ENCODE measurements at regions not wholly inside any gene's neighbourhood (a gene's known extent, or its start where the extent isn't known, plus 50 kb on each side); places are given as distances from the start of the nearest gene placed in this dataset.

DNA sequence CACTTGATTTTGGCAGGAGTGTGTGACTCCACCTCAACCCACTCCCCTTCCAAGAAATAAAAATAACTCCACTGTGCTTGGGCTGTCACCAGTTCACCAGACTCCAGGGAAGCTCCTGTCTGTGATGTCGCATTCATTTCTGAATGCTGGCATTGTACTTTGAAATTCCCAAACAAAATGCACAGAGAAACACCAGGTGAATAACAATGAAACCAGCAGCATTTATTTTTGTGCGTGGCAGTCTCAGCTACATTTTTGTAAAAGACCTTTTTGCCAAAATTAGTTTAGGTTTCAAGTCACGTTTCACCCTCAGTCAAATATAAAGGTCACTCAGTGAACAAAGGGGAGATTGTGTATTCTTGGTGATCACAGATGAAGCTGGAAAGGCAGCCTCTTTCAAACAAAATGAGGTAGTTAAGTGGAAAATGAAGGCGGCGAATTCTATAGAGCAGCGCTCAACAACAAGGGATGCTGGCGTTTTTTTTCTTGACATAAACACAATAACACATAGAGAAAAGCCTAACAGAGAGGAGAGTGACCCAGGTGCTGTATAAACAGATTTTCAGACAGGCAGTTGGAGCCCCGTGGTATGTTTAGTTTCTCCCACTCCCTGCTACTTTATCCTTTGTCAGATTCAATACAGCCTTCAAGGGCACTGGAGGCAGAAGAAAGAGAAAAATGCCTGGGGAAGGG lies 210.3 kb upstream of the GCFC2 start (continued):
- TF ChIP-seq, protein P1, sequence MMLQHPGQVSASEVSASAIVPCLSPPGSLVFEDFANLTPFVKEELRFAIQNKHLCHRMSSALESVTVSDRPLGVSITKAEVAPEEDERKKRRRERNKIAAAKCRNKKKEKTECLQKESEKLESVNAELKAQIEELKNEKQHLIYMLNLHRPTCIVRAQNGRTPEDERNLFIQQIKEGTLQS (IDR thresholded peaks at IDR 0.05) = no peak
- TF ChIP-seq TCF7L2 (IDR thresholded peaks at IDR 0.05; ENCODE audit: borderline replicate concordance, extremely low read depth, insufficient read depth, insufficient read length) (no peak), FOSL1 (IDR thresholded peaks at IDR 0.05; ENCODE audit: low read depth) (no peak)

DNA sequence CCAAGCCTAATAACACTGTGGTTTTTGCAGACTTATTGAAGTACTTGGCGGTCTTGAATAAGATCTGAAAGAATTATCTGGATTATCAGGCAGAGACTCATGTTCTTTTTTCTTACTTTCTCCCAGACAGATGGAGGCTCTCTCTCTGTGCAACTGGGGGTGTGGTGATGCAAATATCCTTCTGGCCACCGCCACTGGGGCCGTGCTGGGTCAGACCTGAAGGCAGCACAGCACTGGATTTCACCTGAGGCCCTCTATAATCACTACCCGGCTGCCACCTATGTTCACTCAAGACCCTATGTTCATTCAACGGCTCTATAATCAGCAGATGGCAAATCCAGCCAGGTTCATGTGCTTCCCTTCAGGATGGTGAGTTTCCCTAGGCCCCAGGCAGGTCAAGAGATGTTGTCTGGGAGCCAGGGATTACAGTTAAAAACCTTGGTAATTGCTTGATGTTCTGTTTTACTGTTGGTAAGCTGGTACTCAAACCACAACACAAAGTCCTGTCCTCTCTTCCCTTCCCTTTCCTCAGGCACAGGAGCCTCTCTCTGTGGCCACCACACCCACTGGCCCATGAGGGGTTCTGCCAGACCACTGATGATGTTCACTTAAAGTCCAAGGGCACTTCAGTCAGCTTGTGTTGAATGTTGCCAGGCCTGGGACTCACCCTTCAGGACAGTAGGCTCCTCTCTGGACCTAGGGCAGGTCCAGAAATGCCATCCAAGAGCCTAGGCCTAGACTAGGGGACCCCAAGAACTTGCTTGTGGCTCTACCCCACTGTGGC lies 205.3 kb upstream of the GCFC2 start:
- ChIA-PET RAD21 (ENCODE audit: low non-redundant PET in 1 of 2, low total read pairs in 2 of 2, uncharacterized antibody in 2 of 2, unreplicated experiment in 2 of 2) (no interaction called here), POLR2A (no interaction called here), CTCF (no interaction called here)
- Histone ChIP-seq H3K79me2 (ENCODE audit: insufficient read depth, low read length) (no peaks in the 10 kb centered on the region), H3K9me2 (ENCODE audit: insufficient read depth) (no peaks in the 10 kb centered on the region), H3K4me3 (replicated peaks in 1 of 2; ENCODE audit: low read depth in 1 of 2, low read length in 2 of 2) (no peak overlapping the region), H3K36me3 (ENCODE audit: control insufficient read depth in 1 of 2, insufficient read depth in 2 of 2, low read length in 2 of 2) (no peaks in the 10 kb centered on the region), H2AFZ (ENCODE audit: low read depth, low read length, poor library complexity, severe bottlenecking) (no peak overlapping the region), H4K20me1 (ENCODE audit: insufficient read depth) (no peaks in the 10 kb centered on the region), H3K9ac (ENCODE audit: low read length) (no peak overlapping the region), H3K4me2 (ENCODE audit: low read length) (no peak overlapping the region), H3K9me3 (ENCODE audit: control insufficient read depth in 1 of 2, insufficient read depth in 1 of 2, low read depth in 1 of 2, low read length in 2 of 2) (peaks cover 0 to 4% of the 10 kb centered on the region in 2 experiments; a peak in 1 of 4 replicates), H3K27me3 (ENCODE audit: insufficient read depth, low read length) (no peaks in the 10 kb centered on the region), H3K4me1 (ENCODE audit: control insufficient read depth in 1 of 2, insufficient read depth in 2 of 2, low read length in 2 of 2) (no peaks in the 10 kb centered on the region), H3K27ac (ENCODE audit: low read depth, low read length) (no peak overlapping the region)
- DNase-seq (ENCODE audit: low read depth, low spot score) (no peak), ATAC-seq (no peak)
- no TSS peak for BruUV-seq (replicated peaks)
- TF ChIP-seq SP1 (IDR thresholded peaks at IDR 0.05; ENCODE audit: low read depth) = no peak
- TF ChIP-seq ZNF274 (IDR thresholded peaks at IDR 0.05; ENCODE audit: low read depth, low read length) = no peak
- TF ChIP-seq SRF (IDR thresholded peaks at IDR 0.05; ENCODE audit: low read depth) = no peak
- TF ChIP-seq JUND (IDR thresholded peaks at IDR 0.05) = no peak
- no peak for TF ChIP-seq RAD21 (IDR thresholded peaks at IDR 0.05; ENCODE audit: low read depth)
- TF ChIP-seq, protein P2, sequence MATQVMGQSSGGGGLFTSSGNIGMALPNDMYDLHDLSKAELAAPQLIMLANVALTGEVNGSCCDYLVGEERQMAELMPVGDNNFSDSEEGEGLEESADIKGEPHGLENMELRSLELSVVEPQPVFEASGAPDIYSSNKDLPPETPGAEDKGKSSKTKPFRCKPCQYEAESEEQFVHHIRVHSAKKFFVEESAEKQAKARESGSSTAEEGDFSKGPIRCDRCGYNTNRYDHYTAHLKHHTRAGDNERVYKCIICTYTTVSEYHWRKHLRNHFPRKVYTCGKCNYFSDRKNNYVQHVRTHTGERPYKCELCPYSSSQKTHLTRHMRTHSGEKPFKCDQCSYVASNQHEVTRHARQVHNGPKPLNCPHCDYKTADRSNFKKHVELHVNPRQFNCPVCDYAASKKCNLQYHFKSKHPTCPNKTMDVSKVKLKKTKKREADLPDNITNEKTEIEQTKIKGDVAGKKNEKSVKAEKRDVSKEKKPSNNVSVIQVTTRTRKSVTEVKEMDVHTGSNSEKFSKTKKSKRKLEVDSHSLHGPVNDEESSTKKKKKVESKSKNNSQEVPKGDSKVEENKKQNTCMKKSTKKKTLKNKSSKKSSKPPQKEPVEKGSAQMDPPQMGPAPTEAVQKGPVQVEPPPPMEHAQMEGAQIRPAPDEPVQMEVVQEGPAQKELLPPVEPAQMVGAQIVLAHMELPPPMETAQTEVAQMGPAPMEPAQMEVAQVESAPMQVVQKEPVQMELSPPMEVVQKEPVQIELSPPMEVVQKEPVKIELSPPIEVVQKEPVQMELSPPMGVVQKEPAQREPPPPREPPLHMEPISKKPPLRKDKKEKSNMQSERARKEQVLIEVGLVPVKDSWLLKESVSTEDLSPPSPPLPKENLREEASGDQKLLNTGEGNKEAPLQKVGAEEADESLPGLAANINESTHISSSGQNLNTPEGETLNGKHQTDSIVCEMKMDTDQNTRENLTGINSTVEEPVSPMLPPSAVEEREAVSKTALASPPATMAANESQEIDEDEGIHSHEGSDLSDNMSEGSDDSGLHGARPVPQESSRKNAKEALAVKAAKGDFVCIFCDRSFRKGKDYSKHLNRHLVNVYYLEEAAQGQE (IDR thresholded peaks at IDR 0.05; ENCODE audit: low read depth) = no peak
- TF ChIP-seq ZFX (IDR thresholded peaks at IDR 0.05) = no peak
- intact Hi-C loops (cut with micrococcal nuclease) = no loop called here
